Mesenchymal stem cell (in vitro differentiated cells and primary cell): ENCODE measurements at regions not wholly inside any gene's neighbourhood (a gene's known extent, or its start where the extent isn't known, plus 50 kb on each side); places are given as distances from the start of the nearest gene placed in this dataset.

Experiments used
- DNase-seq: peaks from one replicate; pipeline ENCODE4 v3.0.0-alpha.2; 2013
- H2AFZ ChIP-seq: one replicate; pipeline ENCODE4 v1.6.1; 2013; ENCODE audit warnings: low read depth, mild to moderate bottlenecking, control low read depth, inconsistent platforms, low read length, moderate library complexity
- H2AK5ac ChIP-seq: 2 replicates; pipeline ENCODE4 v1.6.1; 2013; ENCODE audit warnings: low read length, moderate library complexity, mild to moderate bottlenecking, inconsistent platforms; ENCODE audit not compliant: severe bottlenecking
- H2BK120ac ChIP-seq: one replicate; pipeline ENCODE4 v1.6.1; 2013; ENCODE audit warnings: low read depth, mild to moderate bottlenecking, inconsistent platforms, low read length, moderate library complexity
- H2BK12ac ChIP-seq, 2 experiments: one replicate each; pipeline ENCODE4 v1.6.1; 2013; ENCODE audit warnings: inconsistent platforms in 2 of 2, low read length in 2 of 2, mild to moderate bottlenecking in 2 of 2, moderate library complexity in 2 of 2, control low read depth in 1 of 2
- H2BK15ac ChIP-seq: one replicate; pipeline ENCODE4 v1.6.1; 2013; ENCODE audit warnings: mild to moderate bottlenecking, low read depth, inconsistent platforms; ENCODE audit not compliant: poor library complexity, severe bottlenecking
- H2BK5ac ChIP-seq: 2 replicates; pipeline ENCODE4 v1.6.1; 2013; ENCODE audit warnings: low read depth, mild to moderate bottlenecking, low read length, control low read depth, inconsistent platforms; ENCODE audit not compliant: poor library complexity, severe bottlenecking
- H3K14ac ChIP-seq, 2 experiments: one replicate each; pipeline ENCODE4 v1.6.1; 2013; ENCODE audit warnings: inconsistent platforms in 2 of 2, low read length in 2 of 2, control low read depth in 1 of 2, mild to moderate bottlenecking in 1 of 2, moderate library complexity in 1 of 2
- H3K18ac ChIP-seq, 2 experiments: one replicate each; pipeline ENCODE4 v1.6.1; 2013; ENCODE audit warnings: inconsistent platforms in 2 of 2, low read length in 2 of 2, control low read depth in 1 of 2, low read depth in 1 of 2, mild to moderate bottlenecking in 1 of 2
- H3K23ac ChIP-seq, 2 experiments: one replicate each; pipeline ENCODE4 v1.6.1; 2013; ENCODE audit warnings: inconsistent platforms in 2 of 2, low read length in 2 of 2, mild to moderate bottlenecking in 2 of 2, moderate library complexity in 2 of 2, control low read depth in 1 of 2
- H3K27ac ChIP-seq: 2 replicates; pipeline ENCODE4 v1.5.1; 2013; ENCODE audit warnings: mild to moderate bottlenecking, moderate library complexity, low read length, control low read depth, inconsistent platforms; ENCODE audit not compliant: poor library complexity, severe bottlenecking
- H3K27me3 ChIP-seq, 2 experiments: 2 replicates each; pipeline versions ENCODE4 v1.6.1 to v1.7.0; 2013; ENCODE audit warnings: low read length in 2 of 2, mild to moderate bottlenecking in 2 of 2, moderate library complexity in 2 of 2, control low read depth in 1 of 2, inconsistent platforms in 1 of 2; ENCODE audit not compliant: control insufficient read depth in 1 of 2, insufficient read depth in 1 of 2
- H3K36me3 ChIP-seq, 2 experiments: 2 replicates each; pipeline versions ENCODE4 v1.6.1 to v1.7.0; 2013; ENCODE audit warnings: low read length in 2 of 2, control low read depth in 1 of 2, inconsistent platforms in 1 of 2, low read depth in 1 of 2, mild to moderate bottlenecking in 1 of 2; ENCODE audit not compliant: insufficient read depth in 2 of 2, control insufficient read depth in 1 of 2
- H3K4ac ChIP-seq, 2 experiments: one replicate each; pipeline ENCODE4 v1.6.1; 2013; ENCODE audit warnings: inconsistent platforms in 2 of 2, low read length in 2 of 2, mild to moderate bottlenecking in 2 of 2, moderate library complexity in 2 of 2, control low read depth in 1 of 2, low read depth in 1 of 2
- H3K4me1 ChIP-seq: 2 replicates; pipeline ENCODE4 v1.6.1; 2013; ENCODE audit warnings: low read depth, low read length, control low read depth; ENCODE audit not compliant: control insufficient read depth, insufficient read depth
- H3K4me2 ChIP-seq: 2 replicates; pipeline ENCODE4 v1.6.1; 2013; ENCODE audit warnings: low read length, mild to moderate bottlenecking, inconsistent platforms; ENCODE audit not compliant: poor library complexity, severe bottlenecking
- H3K4me3 ChIP-seq, 2 experiments: 2 replicates each; pipeline versions ENCODE4 v1.5.1 to v1.7.0; 2013; ENCODE audit warnings: low read length in 2 of 2, mild to moderate bottlenecking in 2 of 2, control low read depth in 1 of 2, low read depth in 1 of 2; ENCODE audit not compliant: insufficient read depth in 1 of 2
- H3K79me1 ChIP-seq: replicated peaks from 2 replicates; pipeline ENCODE4 v1.6.1; 2013; ENCODE audit warnings: mild to moderate bottlenecking, control low read depth, low read length, inconsistent platforms; ENCODE audit not compliant: poor library complexity, severe bottlenecking
- H3K9ac ChIP-seq: 2 replicates; pipeline ENCODE4 v1.7.0; 2013; ENCODE audit warnings: mild to moderate bottlenecking, low read length, moderate library complexity
- H3K9me3 ChIP-seq: 2 replicates; pipeline ENCODE4 v1.7.0; 2013; ENCODE audit warnings: mild to moderate bottlenecking, low read length; ENCODE audit not compliant: control insufficient read depth
- H4K8ac ChIP-seq: one replicate; pipeline ENCODE4 v1.6.1; 2013; ENCODE audit warnings: inconsistent platforms, mild to moderate bottlenecking, low read length, moderate library complexity
- H4K91ac ChIP-seq: one replicate; pipeline ENCODE4 v1.6.1; 2013; ENCODE audit warnings: mild to moderate bottlenecking, low read length, inconsistent platforms
- WGBS: methylation state at CpG from one replicate; pipeline ENCODE4 v1.1.7; 2013; ENCODE audit warnings: mixed read lengths; 5-methylcytosine and 5-hydroxymethylcytosine counted together

GRCh38 chr2:34949316-34949715, 1350.2 kb upstream of the FAM98A start:
- no peak overlapping the region for H3K18ac ChIP-seq
- H3K4me3 ChIP-seq = no peak overlapping the region
- no peak overlapping the region for H3K14ac ChIP-seq
- H3K27ac ChIP-seq = no peak overlapping the region
- no peak overlapping the region for H2BK12ac ChIP-seq
- no peak overlapping the region for H4K91ac ChIP-seq
- H3K23ac ChIP-seq = no peak overlapping the region
- no peak overlapping the region for H2BK120ac ChIP-seq
- H3K27me3 ChIP-seq = no peaks in the 10 kb centered on the region
- H3K4me1 ChIP-seq = no peaks in the 10 kb centered on the region
- H2AFZ ChIP-seq = no peak overlapping the region
- no peak overlapping the region for H2BK5ac ChIP-seq
- H3K36me3 ChIP-seq = no peaks in the 10 kb centered on the region
- DNase-seq = no peak
- no peak overlapping the region for H3K9ac ChIP-seq
- no peak overlapping the region for H3K4me2 ChIP-seq
- no peak overlapping the region for H2AK5ac ChIP-seq
- H2BK15ac ChIP-seq = no peak overlapping the region
- H3K4ac ChIP-seq = no peak overlapping the region
- peaks cover 25% of the 10 kb centered on the region for H3K9me3 ChIP-seq
- no peak overlapping the region for H4K8ac ChIP-seq
- WGBS = no CpG with 5 or more reads among the region's 1 CpG
- no peaks in the 10 kb centered on the region for H3K79me1 ChIP-seq

DNA sequence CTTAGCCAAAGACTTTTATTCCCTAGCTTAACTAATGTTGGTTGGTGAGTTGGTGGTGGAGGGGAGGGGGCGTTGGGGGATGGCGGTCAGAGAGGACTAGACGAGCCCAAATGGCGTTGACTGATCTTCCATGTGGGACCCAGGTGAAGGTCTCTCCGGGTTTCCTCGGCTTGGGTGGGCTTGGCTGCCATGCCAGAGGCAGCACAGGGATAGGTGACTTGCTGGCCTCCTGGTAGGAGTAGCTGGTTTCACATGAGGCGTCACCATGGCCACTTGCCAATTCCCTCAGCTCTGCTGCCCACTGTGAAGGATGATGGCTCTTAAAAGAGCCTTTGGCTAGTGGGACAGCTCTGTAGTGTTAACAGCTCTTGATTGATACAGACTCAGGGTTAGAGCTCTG, 1337.0 kb upstream of the FAM98A start:
- no peak overlapping the region for H2BK12ac ChIP-seq
- no peak overlapping the region for H3K9ac ChIP-seq
- no peak overlapping the region for H4K91ac ChIP-seq
- H2BK5ac ChIP-seq = no peak overlapping the region
- H3K4me1 ChIP-seq = no peaks in the 10 kb centered on the region
- no peaks in the 10 kb centered on the region for H3K36me3 ChIP-seq
- H3K27ac ChIP-seq = no peak overlapping the region
- no peak overlapping the region for H2AK5ac ChIP-seq
- H2BK15ac ChIP-seq = no peak overlapping the region
- H3K23ac ChIP-seq = no peak overlapping the region
- no peak overlapping the region for H3K4me3 ChIP-seq
- no peak overlapping the region for H3K4ac ChIP-seq
- no peak overlapping the region for H3K4me2 ChIP-seq
- no peak overlapping the region for H2BK120ac ChIP-seq
- peaks cover 25% of the 10 kb centered on the region for H3K9me3 ChIP-seq
- H2AFZ ChIP-seq = no peak overlapping the region
- no peaks in the 10 kb centered on the region for H3K27me3 ChIP-seq
- no peak overlapping the region for H3K18ac ChIP-seq
- no peaks in the 10 kb centered on the region for H3K79me1 ChIP-seq
- H3K14ac ChIP-seq = no peak overlapping the region
- 88% methylated on average over 7 of the region's 7 CpGs for WGBS
- H4K8ac ChIP-seq = no peak overlapping the region
- DNase-seq = no peak

DNA sequence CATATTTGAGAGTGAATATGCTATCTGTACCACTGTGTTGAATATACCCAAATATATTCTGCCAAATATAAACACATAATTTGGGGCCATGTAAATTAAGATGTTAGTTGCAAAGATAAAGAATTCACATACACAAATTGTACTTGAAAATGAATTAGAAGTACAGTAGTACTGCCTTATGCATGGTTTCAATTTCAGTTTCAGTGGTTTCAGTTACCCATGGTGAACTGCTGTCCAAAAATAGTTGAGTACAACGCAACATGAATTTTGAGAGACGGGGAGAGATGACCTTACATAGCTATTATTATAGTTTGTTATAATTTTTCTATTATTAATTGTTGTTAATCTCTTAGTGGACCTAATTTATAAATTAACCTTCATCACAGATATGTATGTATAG, 1313.0 kb upstream of the FAM98A start:
- peaks cover 1% of the 10 kb centered on the region for H3K4me1 ChIP-seq
- H2BK15ac ChIP-seq = no peak overlapping the region
- no peak overlapping the region for H2AFZ ChIP-seq
- H2BK120ac ChIP-seq = no peak overlapping the region
- no peak overlapping the region for H3K23ac ChIP-seq
- H3K9me3 ChIP-seq = peaks cover 12% of the 10 kb centered on the region
- no peak overlapping the region for H3K4ac ChIP-seq
- H3K27me3 ChIP-seq = no peaks in the 10 kb centered on the region
- no peak overlapping the region for H2BK5ac ChIP-seq
- no peak overlapping the region for H3K4me3 ChIP-seq
- no peak overlapping the region for H4K8ac ChIP-seq
- no peak overlapping the region for H2AK5ac ChIP-seq
- H2BK12ac ChIP-seq = no peak overlapping the region
- H3K79me1 ChIP-seq = no peaks in the 10 kb centered on the region
- no CpG with 5 or more reads among the region's 2 CpGs for WGBS
- no peak overlapping the region for H3K9ac ChIP-seq
- H3K27ac ChIP-seq = no peak overlapping the region
- H4K91ac ChIP-seq = no peak overlapping the region
- H3K18ac ChIP-seq = no peak overlapping the region
- no peak overlapping the region for H3K14ac ChIP-seq
- H3K4me2 ChIP-seq = no peak overlapping the region
- DNase-seq = no peak
- no peaks in the 10 kb centered on the region for H3K36me3 ChIP-seq

DNA sequence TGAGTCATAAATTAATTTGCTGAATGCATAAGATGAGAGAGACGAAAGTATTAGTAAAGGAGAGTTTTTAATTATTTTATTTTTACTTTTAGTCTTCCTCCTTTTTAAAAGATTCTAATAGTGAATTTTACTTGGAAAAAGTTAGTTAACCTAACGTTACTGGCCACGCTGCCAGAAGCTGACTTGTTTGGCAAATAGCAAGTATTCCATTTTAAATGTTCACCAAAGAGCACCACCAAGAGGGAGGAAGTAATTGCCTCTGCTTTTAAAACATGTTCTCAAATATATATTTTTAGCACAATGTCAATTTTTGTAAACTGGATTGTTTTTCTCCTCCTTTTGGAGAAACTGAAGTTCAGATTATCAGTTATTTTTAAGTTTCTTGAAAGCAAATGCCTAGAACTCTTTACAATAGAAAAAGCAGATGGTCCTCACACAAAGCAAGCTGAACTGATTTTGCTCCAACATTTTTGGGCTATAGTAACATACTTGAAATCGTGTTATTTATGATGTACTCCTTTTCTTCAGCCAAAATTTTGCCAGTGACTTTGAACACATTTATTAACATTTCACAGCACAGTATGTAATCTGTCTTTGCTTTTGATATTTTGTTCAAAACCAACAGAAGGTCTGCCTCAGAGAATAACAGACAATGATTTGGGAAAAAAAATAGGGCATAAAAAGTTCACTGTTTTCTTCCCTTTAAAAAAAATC, 1311.0 kb upstream of the FAM98A start:
- Histone ChIP-seq H3K9ac (no peak overlapping the region), H4K91ac (no peak overlapping the region), H3K36me3 (no peaks in the 10 kb centered on the region), H2AK5ac (no peak overlapping the region), H3K79me1 (no peaks in the 10 kb centered on the region), H3K18ac (no peak overlapping the region), H3K4ac (no peak overlapping the region), H3K9me3 (peaks cover 6% of the 10 kb centered on the region), H3K27ac (no peak overlapping the region), H4K8ac (no peak overlapping the region), H3K4me1 (peaks cover 1% of the 10 kb centered on the region), H3K27me3 (no peaks in the 10 kb centered on the region), H2BK120ac (no peak overlapping the region), H3K14ac (no peak overlapping the region), H3K4me3 (no peak overlapping the region), H2BK5ac (no peak overlapping the region), H2BK12ac (no peak overlapping the region), H3K4me2 (no peak overlapping the region), H2AFZ (no peak overlapping the region), H3K23ac (no peak overlapping the region), H2BK15ac (no peak overlapping the region)
- WGBS = 100% methylated on average over 2 of the region's 4 CpGs
- DNase-seq = no peak
